GM12878 (cell line): ENCODE measurements at regions not wholly inside any gene's neighbourhood (a gene's known extent, or its start where the extent isn't known, plus 50 kb on each side); places are given as distances from the start of the nearest gene placed in this dataset.

Experiments used
- ATAC-seq: fragments of 200-7000 bp; cut with Tn5 transposase; 3 replicates; pipeline ENCODE4 v1.9.1; 2020; ENCODE audit warnings: mild to moderate bottlenecking, moderate library complexity
- BruUV-seq: library from RNA; stranded (reverse); fragments of 400-500 nt; replicated peaks from 2 replicates; lab custom pipeline; 2021; lab: Mats Ljungman, UMichigan
- CTCF ChIA-PET: fragments of 300-600 bp; sonication (Branson Sonifier 250); formaldehyde crosslinking; extraction: SDS; loops from one replicate; lab custom pipeline; 2021; ENCODE audit warnings: inconsistent platforms; lab: Yijun Ruan, JAX
- POLR2A ChIA-PET: fragments of 350-600 bp; formaldehyde crosslinking; extraction: SDS; loops from one replicate; lab custom pipeline; 2021; ENCODE audit warnings: inconsistent platforms; lab: Charles Lee
- RAD21 ChIA-PET: fragments of 300-600 bp; sonication (Branson Sonifier 250); formaldehyde crosslinking; loops from one replicate; lab custom pipeline; 2023; ENCODE audit warnings: antibody characterized with exemption; ENCODE audit not compliant: unreplicated experiment; lab: Charles Lee
- SMC1A ChIA-PET: fragments of 300-600 bp; sonication (Branson Sonifier 250); formaldehyde crosslinking; loops from one replicate; lab custom pipeline; 2023; ENCODE audit not compliant: unreplicated experiment, uncharacterized antibody; lab: Charles Lee
- DNase-seq: peaks from one replicate; pipeline ENCODE4 v3.0.0-alpha.2; 2011; ENCODE audit warnings: low read depth, low spot score
- FAIRE-seq: peaks from 3 replicates; lab custom pipeline; 2011; peaks lifted over from hg19 to GRCh38; lab: Jason Lieb, UNC
- H2AFZ ChIP-seq: 2 replicates; pipeline ENCODE4 v1.6.0; 2011; ENCODE audit warnings: low read depth, low read length, control low read depth; ENCODE audit not compliant: control insufficient read depth
- H3K27ac ChIP-seq: 2 replicates; pipeline ENCODE4 v1.5.1; 2011; ENCODE audit warnings: control low read depth; ENCODE audit not compliant: control insufficient read depth, insufficient read depth
- H3K27me3 ChIP-seq, 2 experiments: replicated peaks in 1 of 2; 2 replicates each; pipeline versions ENCODE4 v1.6.0 to v1.6.1; 2011; ENCODE audit warnings: low read length in 1 of 2; ENCODE audit not compliant: control insufficient read depth in 2 of 2, insufficient read depth in 2 of 2
- H3K36me3 ChIP-seq, 2 experiments: 2 replicates each; pipeline ENCODE4 v1.5.1; 2011; ENCODE audit warnings: low read length in 1 of 2; ENCODE audit not compliant: control insufficient read depth in 2 of 2, insufficient read depth in 2 of 2
- H3K4me1 ChIP-seq: 2 replicates; pipeline ENCODE4 v1.6.1; 2011; ENCODE audit warnings: mild to moderate bottlenecking, low read length, moderate library complexity, mixed read lengths; ENCODE audit not compliant: control insufficient read depth, insufficient read depth
- H3K4me2 ChIP-seq: 2 replicates; pipeline ENCODE4 v1.6.0; 2011; ENCODE audit warnings: control low read depth; ENCODE audit not compliant: control insufficient read depth, insufficient read depth
- H3K4me3 ChIP-seq: fragments of 200-600 bp; sonication (generic); 2 replicates; pipeline ENCODE4 v1.5.1; 2016
- H3K79me2 ChIP-seq: 2 replicates; pipeline ENCODE4 v1.6.0; 2011; ENCODE audit warnings: low read length; ENCODE audit not compliant: control insufficient read depth, insufficient read depth
- H3K9ac ChIP-seq: 2 replicates; pipeline ENCODE4 v1.8.0; 2011; ENCODE audit warnings: low read length, control low read depth, mixed read lengths; ENCODE audit not compliant: control insufficient read depth, insufficient read depth
- H3K9me3 ChIP-seq: replicated peaks from 3 replicates; pipeline ENCODE4 v1.5.1; 2011; ENCODE audit warnings: mild to moderate bottlenecking, low read length; ENCODE audit not compliant: control insufficient read depth, insufficient read depth
- H4K20me1 ChIP-seq: 2 replicates; pipeline ENCODE4 v1.6.0; 2011; ENCODE audit not compliant: control insufficient read depth, insufficient read depth
- ETV6 ChIP-seq, 2 experiments: fragments of 450-650 bp in 1 of 2; IDR thresholded peaks in 1 of 2; conservative IDR thresholded peaks in 1 of 2; 2 replicates each; pipeline ENCODE4 v1.6.1; 2014; ENCODE audit warnings: antibody characterized with exemption in 1 of 2, borderline replicate concordance in 1 of 2, low read depth in 1 of 2, mild to moderate bottlenecking in 1 of 2, moderate library complexity in 1 of 2
- HCFC1 ChIP-seq: fragments of 150-350 bp; IDR thresholded peaks from 2 replicates; pipeline ENCODE4 v1.6.1; 2014; ENCODE audit warnings: low read length
- HSF1 ChIP-seq: fragments of 150-350 bp; IDR thresholded peaks from 2 replicates; pipeline ENCODE4 v1.6.1; 2014; ENCODE audit warnings: mild to moderate bottlenecking, low read depth, low read length
- NFIC ChIP-seq: IDR thresholded peaks from 2 replicates; pipeline ENCODE4 v1.6.1; 2012; ENCODE audit warnings: low read depth, mild to moderate bottlenecking, inconsistent platforms, low read length, moderate library complexity
- NFYA ChIP-seq: IDR thresholded peaks from 2 replicates; pipeline ENCODE4 v1.6.1; 2011; ENCODE audit warnings: low read depth, mild to moderate bottlenecking, low read length, improper control_type of control experiment, borderline replicate concordance
- NKRF ChIP-seq: fragments of 450-650 bp; conservative IDR thresholded peaks from 2 replicates; pipeline ENCODE4 v1.6.1; 2017; ENCODE audit warnings: mild to moderate bottlenecking, moderate library complexity
- TBL1XR1 ChIP-seq: IDR thresholded peaks from 2 replicates; pipeline ENCODE4 v1.6.1; 2012; ENCODE audit warnings: low read depth, low read length, improper control_type of control experiment
- ZNF384 ChIP-seq: IDR thresholded peaks from 2 replicates; pipeline ENCODE4 v1.6.1; 2012; ENCODE audit warnings: low read depth, mild to moderate bottlenecking, low read length, improper control_type of control experiment, borderline replicate concordance
- WGBS: methylation state at CpG from one replicate; pipeline ENCODE4 v1.1.6; 2016; ENCODE audit warnings: low lambda C conversion rate; ENCODE audit not compliant: insufficient replicate concordance, insufficient coverage; ENCODE audit errors: missing lambda C conversion rate; 5-methylcytosine and 5-hydroxymethylcytosine counted together
- in situ Hi-C: fragments of 300-500 bp; cut with MboI; formaldehyde crosslinking; loops from 9 replicates; pipeline ENCODE4 v1.14.3; 2018; ENCODE audit warnings: mixed read lengths
- intact Hi-C: fragments of 100-400 bp; cut with micrococcal nuclease; formaldehyde crosslinking; loops from one replicate; pipeline ENCODE4 v1.14.2; 2022; ENCODE audit not compliant: unreplicated experiment

GRCh38 chr3:6706777-6707176, 154.1 kb upstream of the GRM7 start:
- Histone ChIP-seq H3K9ac (no peak overlapping the region), H3K36me3 (no peaks in the 10 kb centered on the region), H3K9me3 (no peaks in the 10 kb centered on the region), H3K4me2 (no peak overlapping the region), H3K27ac (no peak overlapping the region), H3K79me2 (no peaks in the 10 kb centered on the region), H3K27me3 (no peaks in the 10 kb centered on the region), H4K20me1 (no peaks in the 10 kb centered on the region), H3K4me1 (no peaks in the 10 kb centered on the region), H3K4me3 (no peak overlapping the region), H2AFZ (no peak overlapping the region)
- no peak for TF ChIP-seq HCFC1
- no peak for TF ChIP-seq HSF1
- no peak for TF ChIP-seq NFIC
- no peak for TF ChIP-seq ZNF384
- no peak for TF ChIP-seq NFYA
- no peak for TF ChIP-seq TBL1XR1
- no peak for TF ChIP-seq ETV6 (conservative IDR thresholded peaks at IDR 0.05 in 1 of 2, IDR thresholded peaks at IDR 0.05 in 1 of 2; ENCODE audit: borderline replicate concordance in 1 of 2, low read depth in 1 of 2)
- no peak for TF ChIP-seq NKRF
- in situ Hi-C loops (no loop called here), intact Hi-C loops (no loop called here)
- ChIA-PET RAD21 (interaction anchor here (1.1 to 1.5 kb wide), 2 partner anchors 10 to 27 kb away, joined by 3 to 9 read pairs; no protein-coding TSS in a partner anchor), CTCF (no interaction called here), POLR2A (no interaction called here), SMC1A (interaction anchor here (0.7 to 2.6 kb wide), 6 partner anchors 10 to 195 kb away, joined by 3 to 12 read pairs (median 3); no protein-coding TSS in a partner anchor)
- no peak for ATAC-seq
- BruUV-seq = no TSS peak
- WGBS = 3% methylated on average over 2 of the region's 2 CpGs
- FAIRE-seq = no peak
- DNase-seq = no peak
